Thymus (tissue), 11 donors: ENCODE measurements at regions not wholly inside any gene's neighbourhood (a gene's known extent, or its start where the extent isn't known, plus 50 kb on each side); places are given as distances from the start of the nearest gene placed in this dataset.
"Not testable (repeated sequence)": the region's sequence is repeated elsewhere in the genome, so short reads cannot be mapped to it uniquely, and the experiment has no call there.

Experiments
- DNase-seq, 9 donors: peaks; one replicate each; pipeline ENCODE4 v3.0.0-alpha.2; 2013; ENCODE audit warnings: low spot score in 9 of 9, low read depth in 6 of 9, missing footprints in 1 of 9
- H3K27ac ChIP-seq, 2 donors: one replicate each; pipeline ENCODE4 v1.5.1; 2013; ENCODE audit warnings: control low read depth in 1 of 2, low read depth in 1 of 2, low read length in 1 of 2, mild to moderate bottlenecking in 1 of 2, moderate library complexity in 1 of 2
- H3K27me3 ChIP-seq, 2 donors: one replicate each; pipeline ENCODE4 v1.5.1; 2013; ENCODE audit warnings: low read length in 1 of 2; ENCODE audit not compliant: control insufficient read depth in 2 of 2, insufficient read depth in 1 of 2
- H3K36me3 ChIP-seq, 2 donors: one replicate each; pipeline ENCODE4 v1.5.1; 2013; ENCODE audit warnings: low read length in 1 of 2, mild to moderate bottlenecking in 1 of 2, moderate library complexity in 1 of 2; ENCODE audit not compliant: control insufficient read depth in 2 of 2, insufficient read depth in 2 of 2
- H3K4me1 ChIP-seq, 2 donors: one replicate each; pipeline ENCODE4 v1.5.1; 2013; ENCODE audit warnings: low read length in 2 of 2; ENCODE audit not compliant: control insufficient read depth in 2 of 2, insufficient read depth in 2 of 2
- H3K4me3 ChIP-seq, 2 donors: one replicate each; pipeline ENCODE4 v1.5.1; 2013; ENCODE audit warnings: low read length in 2 of 2, control low read depth in 1 of 2, mild to moderate bottlenecking in 1 of 2
- H3K9me3 ChIP-seq, 2 donors: one replicate each; pipeline ENCODE4 v1.5.1; 2013; ENCODE audit warnings: low read length in 1 of 2, mild to moderate bottlenecking in 1 of 2; ENCODE audit not compliant: control insufficient read depth in 2 of 2, insufficient read depth in 1 of 2
- WGBS: extraction: QIAGEN DNeasy Blood & Tissue Kit; methylation state at CpG from one replicate; pipeline ENCODE4 v1.1.7; 2013; 5-methylcytosine and 5-hydroxymethylcytosine counted together
- donor health status: healthy.

- WGBS: 85% methylated on average over 5 of the region's 5 CpGs
- no peaks in the 10 kb centered on the region for H3K27me3 ChIP-seq
- H3K27ac ChIP-seq: no peak overlapping the region
- no peaks in the 10 kb centered on the region for H3K4me1 ChIP-seq
- H3K9me3 ChIP-seq: peaks cover 0 to 12% of the 10 kb centered on the region in 2 donors
- H3K4me3 ChIP-seq: no peak overlapping the region
- no peaks in the 10 kb centered on the region for H3K36me3 ChIP-seq
- DNase-seq: no peak
These were observed 537.4 kb upstream of the PFKP start for GRCh38 chr10:2529945-2530344.

- H3K4me3 ChIP-seq: no peak overlapping the region
- no peak overlapping the region for H3K27ac ChIP-seq
- no peaks in the 10 kb centered on the region for H3K36me3 ChIP-seq
- H3K27me3 ChIP-seq: no peaks in the 10 kb centered on the region
- H3K9me3 ChIP-seq: peaks cover 0 to 15% of the 10 kb centered on the region in 2 donors
- WGBS: 92% methylated on average over 12 of the region's 12 CpGs
- no peak for DNase-seq
- no peaks in the 10 kb centered on the region for H3K4me1 ChIP-seq
These were observed 541.6 kb upstream of the PFKP start for GRCh38 chr10:2525781-2526180.

GRCh38 chr10:2519139-2519538 lies 548.2 kb upstream of the PFKP start:
- Histone ChIP-seq H3K27me3 (no peaks in the 10 kb centered on the region), H3K4me1 (no peaks in the 10 kb centered on the region), H3K9me3 (peaks cover 0 to 3% of the 10 kb centered on the region in 2 donors), H3K27ac (no peak overlapping the region), H3K36me3 (no peaks in the 10 kb centered on the region), H3K4me3 (no peak overlapping the region)
- DNase-seq: no peak
- 95% methylated on average over 8 of the region's 8 CpGs for WGBS

- Histone ChIP-seq H3K27ac (no peak overlapping the region), H3K27me3 (no peaks in the 10 kb centered on the region), H3K36me3 (no peaks in the 10 kb centered on the region), H3K4me1 (no peaks in the 10 kb centered on the region), H3K9me3 (peaks cover 0 to 3% of the 10 kb centered on the region in 2 donors), H3K4me3 (no peak overlapping the region)
- no peak for DNase-seq
- 80% methylated on average over 4 of the region's 4 CpGs for WGBS
These were observed 558.2 kb upstream of the PFKP start for GRCh38 chr10:2509081-2509531.

- not testable (repeated sequence) for H3K4me1 ChIP-seq, H3K27me3 ChIP-seq, H3K27ac ChIP-seq, DNase-seq, H3K36me3 ChIP-seq, H3K4me3 ChIP-seq
- peaks cover 2 to 20% of the 10 kb centered on the region in 2 donors for H3K9me3 ChIP-seq
- 39% methylated on average over 58 of the region's 58 CpGs for WGBS
These were observed 565.9 kb upstream of the PFKP start for GRCh38 chr10:2501366-2501940.

- Histone ChIP-seq H3K27ac (no peak overlapping the region), H3K36me3 (no peaks in the 10 kb centered on the region), H3K4me1 (no peaks in the 10 kb centered on the region), H3K4me3 (no peak overlapping the region), H3K9me3 (peaks cover 0 to 4% of the 10 kb centered on the region in 2 donors), H3K27me3 (no peaks in the 10 kb centered on the region)
- 93% methylated on average over 6 of the region's 6 CpGs for WGBS
- no peak for DNase-seq
These were observed 572.9 kb upstream of the PFKP start for GRCh38 chr10:2494399-2494798.

- Histone ChIP-seq H3K9me3 (peaks cover 1 to 4% of the 10 kb centered on the region in 2 donors), H3K27ac (no peak overlapping the region), H3K36me3 (no peaks in the 10 kb centered on the region), H3K4me3 (no peak overlapping the region), H3K4me1 (no peaks in the 10 kb centered on the region), H3K27me3 (no peaks in the 10 kb centered on the region)
- 92% methylated on average over 10 of the region's 10 CpGs for WGBS
- DNase-seq: no peak
These were observed 578.8 kb upstream of the PFKP start for GRCh38 chr10:2488446-2489005.

DNA sequence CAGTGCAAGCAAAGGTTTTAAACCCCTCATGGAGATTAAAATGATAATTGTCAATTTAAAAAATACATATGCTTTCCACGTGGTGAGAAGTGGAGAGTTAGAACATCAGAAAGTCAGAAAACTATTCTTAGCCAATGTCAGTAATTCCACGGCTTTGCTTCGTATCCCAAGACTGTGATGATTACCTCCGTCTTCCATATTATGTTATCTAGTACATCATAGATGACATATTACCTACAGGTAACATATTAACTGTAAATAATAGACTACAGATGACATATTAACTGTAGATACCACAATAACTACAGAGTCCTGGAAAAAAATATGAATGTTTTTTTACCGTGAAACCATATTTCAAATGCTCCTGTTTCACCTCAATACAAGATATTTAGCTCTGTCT lies 579.4 kb upstream of the PFKP start:
- H3K27me3 ChIP-seq: no peaks in the 10 kb centered on the region
- WGBS: 92% methylated on average over 5 of the region's 5 CpGs
- peaks cover 1 to 4% of the 10 kb centered on the region in 2 donors for H3K9me3 ChIP-seq
- DNase-seq: no peak
- H3K27ac ChIP-seq: no peak overlapping the region
- no peaks in the 10 kb centered on the region for H3K4me1 ChIP-seq
- H3K36me3 ChIP-seq: no peaks in the 10 kb centered on the region
- no peak overlapping the region for H3K4me3 ChIP-seq

DNA sequence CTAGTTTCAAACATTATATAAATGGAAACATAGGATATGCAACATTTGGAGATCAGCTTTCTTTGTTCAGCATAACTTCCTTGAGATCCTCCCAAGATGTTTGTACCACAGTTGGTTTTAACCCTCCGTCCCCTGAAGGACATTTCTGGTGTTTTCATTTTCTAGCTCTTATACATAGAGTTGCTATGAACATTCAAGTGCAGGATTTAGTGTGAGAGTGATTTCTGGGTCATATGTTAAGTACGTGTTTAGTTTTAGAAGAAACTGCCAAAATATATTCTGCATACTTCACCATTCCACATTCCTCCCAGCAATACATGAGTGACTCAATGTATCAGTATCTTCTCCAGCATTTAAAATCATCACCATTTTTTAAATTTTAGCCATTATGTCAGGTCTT lies 588.7 kb upstream of the PFKP start:
- H3K9me3 ChIP-seq: peaks cover 0 to 2% of the 10 kb centered on the region in 2 donors
- no peak overlapping the region for H3K27ac ChIP-seq
- H3K4me1 ChIP-seq: no peaks in the 10 kb centered on the region
- H3K27me3 ChIP-seq: no peaks in the 10 kb centered on the region
- WGBS: 87% methylated on average over 2 of the region's 2 CpGs
- no peaks in the 10 kb centered on the region for H3K36me3 ChIP-seq
- no peak overlapping the region for H3K4me3 ChIP-seq
- no peak for DNase-seq
